ENCODE measurements at regions not wholly inside any gene's neighbourhood (a gene's known extent, or its start where the extent isn't known, plus 50 kb on each side); places are given as distances from the start of the nearest gene placed in this dataset.

DNA sequence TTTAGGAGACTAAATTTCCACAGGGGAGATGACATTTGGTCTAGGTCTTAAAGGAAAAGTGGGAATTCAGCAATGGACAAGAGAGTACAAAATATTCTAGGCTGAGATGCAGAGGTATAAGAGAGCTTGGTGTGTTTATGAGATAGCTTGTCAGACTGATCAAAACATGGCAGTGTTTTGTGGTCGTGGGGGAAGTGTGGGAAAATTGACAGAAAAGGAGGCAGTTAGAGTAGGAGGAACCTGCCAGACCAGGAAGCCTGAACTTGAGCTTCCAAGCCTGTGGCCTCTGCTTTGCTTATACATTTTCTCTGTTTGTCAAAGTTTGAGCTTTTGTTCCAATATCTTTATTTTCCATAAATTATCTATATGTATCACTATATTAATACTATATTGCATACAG lies 69.5 kb upstream of the MAP3K7 start:
- no peak for DNase-seq
- Mint-ChIP-seq H3K27me3 (peaks cover 11% of the 10 kb centered on the region), H3K9me3 (no peaks in the 10 kb centered on the region), H3K4me3 (no peak overlapping the region), H3K4me1 (no peaks in the 10 kb centered on the region), H3K27ac (no peak overlapping the region), H3K36me3 (ENCODE audit: low read depth) (no peaks in the 10 kb centered on the region)
- ChIA-PET CTCF (interaction anchor here (0.6 kb wide), 1 partner anchor 670 kb away, joined by 3 read pairs; no protein-coding TSS in a partner anchor), POLR2A (no interaction called here)

DNA sequence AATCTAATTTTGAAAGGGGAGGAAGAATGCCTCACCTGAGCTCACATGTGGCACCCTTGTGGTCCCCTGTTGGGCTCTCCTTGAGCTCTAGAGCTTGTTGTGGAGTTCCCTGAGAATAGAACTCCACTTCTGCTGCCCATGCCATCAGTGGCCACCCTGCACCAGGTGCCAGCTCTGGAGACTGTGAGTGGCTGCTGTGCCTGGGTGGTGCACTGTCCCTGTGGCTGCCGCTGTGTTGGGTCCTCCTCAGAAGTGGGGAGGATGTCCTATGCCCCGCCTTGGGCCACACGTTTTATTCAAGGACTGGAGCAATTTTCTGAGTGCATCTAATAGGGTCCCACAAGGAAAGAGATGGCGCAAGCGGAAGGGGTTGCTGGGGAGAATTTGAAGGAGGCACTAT lies 67.9 kb upstream of the MAP3K7 start:
- Mint-ChIP-seq H3K4me3 (no peak overlapping the region), H3K27me3 (peaks cover 17% of the 10 kb centered on the region), H3K4me1 (no peaks in the 10 kb centered on the region), H3K36me3 (ENCODE audit: low read depth) (no peaks in the 10 kb centered on the region), H3K27ac (no peak overlapping the region), H3K9me3 (no peaks in the 10 kb centered on the region)
- no peak for DNase-seq
- ChIA-PET POLR2A (no interaction called here), CTCF (interaction anchor here (0.6 kb wide), 1 partner anchor 1014 kb away, joined by 3 read pairs; no protein-coding TSS in a partner anchor)

DNA sequence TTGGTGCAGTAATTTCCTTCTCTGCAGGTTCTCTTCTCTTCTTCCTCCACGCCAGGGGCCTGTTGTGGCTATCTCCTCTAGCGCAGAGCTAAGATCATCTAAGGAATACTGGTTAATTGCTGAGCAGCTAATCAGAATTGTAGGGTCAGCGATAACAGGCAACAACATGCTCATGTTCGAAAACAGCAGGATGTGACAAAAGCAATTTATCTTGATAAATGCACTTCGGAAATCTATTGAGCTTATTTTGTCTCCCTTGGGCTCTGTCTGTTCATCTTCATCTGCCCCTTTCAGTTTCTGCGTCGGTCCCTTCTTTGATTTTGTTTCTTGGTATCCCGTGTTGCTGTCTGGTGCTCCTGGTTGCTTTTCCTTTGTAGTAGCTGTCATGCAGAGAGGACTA lies 67.3 kb upstream of the MAP3K7 start:
- ChIA-PET CTCF (no interaction called here), POLR2A (no interaction called here)
- Mint-ChIP-seq H3K4me3 (no peak overlapping the region), H3K27ac (no peak overlapping the region), H3K4me1 (no peaks in the 10 kb centered on the region), H3K27me3 (peaks cover 17% of the 10 kb centered on the region), H3K9me3 (no peaks in the 10 kb centered on the region), H3K36me3 (ENCODE audit: low read depth) (no peaks in the 10 kb centered on the region)
- no peak for DNase-seq

- no peak overlapping the region for H3K27ac Mint-ChIP-seq
- CTCF ChIA-PET, result no interaction called here
- H3K4me3 Mint-ChIP-seq, result no peak overlapping the region
- DNase-seq, result no peak
- H3K9me3 Mint-ChIP-seq, result no peaks in the 10 kb centered on the region
- no peaks in the 10 kb centered on the region for H3K4me1 Mint-ChIP-seq
- H3K36me3 Mint-ChIP-seq (ENCODE audit: low read depth), result no peaks in the 10 kb centered on the region
- H3K27me3 Mint-ChIP-seq, result peaks cover 15% of the 10 kb centered on the region
- POLR2A ChIA-PET, result no interaction called here
Measured at GRCh38 chr6:90653750-90654149, 66.9 kb upstream of the MAP3K7 start.

DNA sequence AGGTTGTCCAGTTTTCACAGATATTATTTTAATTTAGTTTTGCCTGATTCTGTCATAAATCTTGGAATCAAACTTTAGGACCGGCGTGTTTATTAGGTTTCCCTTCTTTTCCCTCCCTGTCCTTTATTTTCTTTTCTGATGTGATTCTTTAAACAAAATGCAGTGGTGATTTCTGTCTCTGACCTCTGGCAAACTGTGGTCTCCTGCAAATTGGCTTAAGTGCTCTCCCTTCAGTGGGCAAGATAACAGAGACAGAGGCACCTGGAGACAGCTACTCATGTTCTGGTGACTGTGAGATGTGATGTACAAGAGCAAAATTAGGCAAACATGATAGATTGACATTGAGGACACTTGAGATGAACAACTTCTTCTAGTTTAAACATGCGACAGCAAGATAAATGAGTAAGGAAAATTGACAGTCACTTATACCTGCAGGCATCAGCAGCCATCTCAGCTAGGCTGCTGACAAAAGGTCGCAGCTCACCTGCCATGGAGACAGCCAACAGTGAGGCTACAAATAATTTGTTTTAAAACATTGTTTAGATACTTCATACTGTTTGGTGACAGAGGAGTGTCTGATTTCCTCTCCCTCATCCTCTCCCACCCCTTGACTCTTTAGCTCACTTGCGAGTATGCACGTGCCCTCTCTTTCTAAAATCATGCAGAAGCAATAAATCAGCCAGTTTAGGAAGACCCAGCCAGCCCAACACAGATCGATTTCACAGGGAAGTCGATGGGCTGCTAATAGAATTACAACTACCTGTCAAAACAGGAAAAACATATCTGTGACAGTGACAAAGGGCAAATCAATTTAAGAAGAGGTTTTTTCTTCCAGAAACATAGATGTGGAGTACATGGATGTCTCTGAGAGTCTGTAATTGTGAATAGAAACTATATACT lies 63.4 kb upstream of the MAP3K7 start:
- H3K36me3 Mint-ChIP-seq (ENCODE audit: low read depth), result no peaks in the 10 kb centered on the region
- peaks cover 16% of the 10 kb centered on the region for H3K27me3 Mint-ChIP-seq
- ChIA-PET POLR2A (no interaction called here), CTCF (interaction anchor here (0.8 to 1.3 kb wide), 3 partner anchors 9 to 379 kb away, joined by 3 to 4 read pairs (median 3); no protein-coding TSS in a partner anchor)
- no peak for DNase-seq
- H3K4me1 Mint-ChIP-seq, result no peaks in the 10 kb centered on the region
- H3K4me3 Mint-ChIP-seq, result no peak overlapping the region
- no peaks in the 10 kb centered on the region for H3K9me3 Mint-ChIP-seq
- no peak overlapping the region for H3K27ac Mint-ChIP-seq

GRCh38 chr6:90648873-90649272 lies 62.0 kb upstream of the MAP3K7 start:
- Mint-ChIP-seq H3K9me3 (no peaks in the 10 kb centered on the region), H3K4me1 (no peaks in the 10 kb centered on the region), H3K27me3 (peaks cover 14% of the 10 kb centered on the region), H3K27ac (no peak overlapping the region), H3K36me3 (ENCODE audit: low read depth) (no peaks in the 10 kb centered on the region), H3K4me3 (no peak overlapping the region)
- POLR2A ChIA-PET, result no interaction called here
- no peak for DNase-seq
- CTCF ChIA-PET, result no interaction called here

GRCh38 chr6:90646940-90647339 lies 60.1 kb upstream of the MAP3K7 start:
- CTCF ChIA-PET, result no interaction called here
- H3K27ac Mint-ChIP-seq, result no peak overlapping the region
- H3K4me3 Mint-ChIP-seq, result no peak overlapping the region
- POLR2A ChIA-PET, result no interaction called here
- H3K4me1 Mint-ChIP-seq, result no peaks in the 10 kb centered on the region
- DNase-seq, result no peak
- no peaks in the 10 kb centered on the region for H3K36me3 Mint-ChIP-seq (ENCODE audit: low read depth)
- H3K27me3 Mint-ChIP-seq, result peaks cover 20% of the 10 kb centered on the region
- no peaks in the 10 kb centered on the region for H3K9me3 Mint-ChIP-seq

DNA sequence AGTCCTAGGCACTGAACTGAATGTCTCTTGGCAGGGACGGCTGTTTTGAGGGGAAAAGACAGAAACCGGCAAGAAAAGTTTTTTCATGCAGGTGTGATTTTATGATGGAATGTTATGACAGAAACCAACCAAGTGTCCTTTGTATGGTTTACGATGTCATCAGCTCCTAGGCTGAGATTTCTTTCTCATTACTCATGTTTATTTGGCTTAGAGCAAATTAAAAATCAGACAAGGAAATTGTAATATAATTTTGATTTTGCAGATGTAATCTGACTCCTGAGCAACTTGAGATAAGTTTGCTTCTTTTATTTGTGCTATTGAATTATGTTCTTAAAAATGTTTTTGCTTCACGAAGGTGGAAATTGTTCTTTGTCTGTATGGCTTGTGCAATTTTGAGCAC lies 58.8 kb upstream of the MAP3K7 start:
- H3K9me3 Mint-ChIP-seq, result no peaks in the 10 kb centered on the region
- ChIA-PET CTCF (no interaction called here), POLR2A (no interaction called here)
- no peak overlapping the region for H3K27ac Mint-ChIP-seq
- no peak for DNase-seq
- H3K4me3 Mint-ChIP-seq, result no peak overlapping the region
- no peaks in the 10 kb centered on the region for H3K36me3 Mint-ChIP-seq (ENCODE audit: low read depth)
- H3K27me3 Mint-ChIP-seq, result peaks cover 21% of the 10 kb centered on the region
- no peaks in the 10 kb centered on the region for H3K4me1 Mint-ChIP-seq

- CTCF ChIA-PET, result no interaction called here
Measured at GRCh38 chr6:90644492-90644891, 57.6 kb upstream of the MAP3K7 start.

DNA sequence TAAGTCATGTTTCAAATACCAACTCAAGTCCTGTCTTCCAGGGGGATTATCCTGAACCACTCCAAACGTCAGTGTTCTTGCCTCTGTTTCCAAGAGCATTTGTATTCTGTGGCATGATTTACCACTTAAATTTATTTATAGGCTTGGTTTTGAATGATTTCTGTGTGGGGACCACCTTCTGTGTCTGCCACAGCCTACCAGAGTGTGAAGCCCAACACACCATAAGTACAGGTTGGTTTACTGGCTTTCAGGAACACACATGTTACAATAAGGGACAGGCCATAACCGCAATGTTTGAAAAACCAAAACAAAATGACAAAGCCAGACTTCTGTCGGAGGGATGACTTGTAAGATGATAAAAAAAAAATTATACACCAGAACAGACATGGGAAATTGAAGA lies 56.5 kb upstream of the MAP3K7 start:
- DNase-seq, result no peak
- peaks cover 22% of the 10 kb centered on the region for H3K27me3 Mint-ChIP-seq
- H3K4me3 Mint-ChIP-seq, result no peak overlapping the region
- H3K36me3 Mint-ChIP-seq (ENCODE audit: low read depth), result no peaks in the 10 kb centered on the region
- H3K4me1 Mint-ChIP-seq, result no peaks in the 10 kb centered on the region
- H3K27ac Mint-ChIP-seq, result no peak overlapping the region
- ChIA-PET CTCF (no interaction called here), POLR2A (no interaction called here)
- H3K9me3 Mint-ChIP-seq, result peaks cover under 1% of the 10 kb centered on the region

More at GRCh38 chr6:90644492-90644891, 57.6 kb upstream of the MAP3K7 start:
- Mint-ChIP-seq H3K36me3 (ENCODE audit: low read depth) (no peaks in the 10 kb centered on the region), H3K4me3 (no peak overlapping the region), H3K27ac (no peak overlapping the region), H3K27me3 (peaks cover 20% of the 10 kb centered on the region), H3K4me1 (no peaks in the 10 kb centered on the region), H3K9me3 (no peaks in the 10 kb centered on the region)
- POLR2A ChIA-PET, result no interaction called here
- no peak for DNase-seq

DNA sequence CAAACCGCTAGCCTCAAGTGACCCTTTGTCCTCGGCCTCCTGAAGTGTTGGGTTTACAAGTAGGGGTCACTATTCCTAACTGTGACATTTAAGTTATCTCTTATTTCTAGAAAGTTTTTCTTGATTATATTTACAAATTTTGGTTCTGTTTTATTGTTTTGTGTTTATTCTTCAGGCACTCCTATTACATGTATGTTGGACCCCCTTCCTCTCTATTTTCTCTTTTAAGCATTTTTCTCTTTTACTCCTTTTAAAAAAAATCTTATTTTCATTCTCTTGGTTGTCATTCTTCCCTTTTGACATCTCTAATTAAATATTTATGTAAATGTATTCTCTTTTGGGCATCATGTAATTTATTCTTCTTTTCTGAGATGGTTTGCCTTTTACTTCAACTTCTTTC lies 50.4 kb upstream of the MAP3K7 start:
- H3K27ac Mint-ChIP-seq, result no peak overlapping the region
- H3K36me3 Mint-ChIP-seq (ENCODE audit: low read depth), result no peaks in the 10 kb centered on the region

More for the DNA sequence above, 50.4 kb upstream of the MAP3K7 start:
- H3K27me3 Mint-ChIP-seq, result peaks cover 21% of the 10 kb centered on the region
- DNase-seq, result no peak
- no peaks in the 10 kb centered on the region for H3K4me1 Mint-ChIP-seq
- H3K4me3 Mint-ChIP-seq, result no peak overlapping the region
- peaks cover 10% of the 10 kb centered on the region for H3K9me3 Mint-ChIP-seq
- POLR2A ChIA-PET, result no interaction called here
- CTCF ChIA-PET, result no interaction called here
